CD4-positive, alpha-beta T cell treated with Interferon gamma for 1 hour (primary cell): ENCODE measurements at regions not wholly inside any gene's neighbourhood (a gene's known extent, or its start where the extent isn't known, plus 50 kb on each side); places are given as distances from the start of the nearest gene placed in this dataset.
"Not testable (repeated sequence)": the region's sequence is repeated elsewhere in the genome, so short reads cannot be mapped to it uniquely, and the experiment has no call there.

Experiments used
- DNase-seq: peaks from one replicate; pipeline ENCODE4 v3.0.0-alpha.2; 2020

DNA sequence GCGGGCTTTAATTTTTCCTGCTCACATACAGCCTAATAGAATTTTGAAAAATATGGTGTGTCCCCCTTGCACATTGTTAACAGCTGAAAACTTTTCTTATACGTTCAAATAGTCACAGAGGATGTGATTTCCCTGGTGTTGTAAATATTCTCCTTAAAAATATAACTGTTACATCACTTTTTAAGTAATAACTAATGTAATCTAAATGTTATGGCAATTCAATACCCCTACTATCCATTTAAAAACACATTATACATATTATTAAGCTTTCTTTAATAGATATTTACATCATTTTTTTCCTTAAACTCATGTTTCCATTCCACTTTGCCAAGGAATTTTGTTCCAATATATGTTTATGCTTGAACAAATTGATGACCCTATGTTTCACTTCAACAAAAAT lies 85.5 kb upstream of the S1PR1 start:
- no peak for DNase-seq

DNA sequence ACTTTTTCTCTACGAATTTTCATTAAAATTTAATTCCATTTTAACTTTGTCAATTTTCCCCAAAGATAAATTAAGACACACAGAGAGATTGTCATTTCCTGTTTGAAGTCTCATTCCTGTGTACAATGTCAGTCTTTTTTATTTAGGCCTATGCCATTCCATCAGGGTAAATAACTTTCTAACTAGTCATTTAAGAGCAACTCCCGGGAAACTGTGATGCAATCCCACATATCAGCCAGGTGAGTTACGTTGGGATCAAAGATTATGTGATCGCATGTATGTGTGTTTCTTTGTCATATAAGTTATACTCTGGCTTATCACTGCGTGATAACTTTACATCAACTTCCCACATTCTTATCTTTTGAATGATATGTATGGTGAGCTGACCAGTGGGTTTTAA lies 86.1 kb upstream of the S1PR1 start:
- DNase-seq: no peak

DNA sequence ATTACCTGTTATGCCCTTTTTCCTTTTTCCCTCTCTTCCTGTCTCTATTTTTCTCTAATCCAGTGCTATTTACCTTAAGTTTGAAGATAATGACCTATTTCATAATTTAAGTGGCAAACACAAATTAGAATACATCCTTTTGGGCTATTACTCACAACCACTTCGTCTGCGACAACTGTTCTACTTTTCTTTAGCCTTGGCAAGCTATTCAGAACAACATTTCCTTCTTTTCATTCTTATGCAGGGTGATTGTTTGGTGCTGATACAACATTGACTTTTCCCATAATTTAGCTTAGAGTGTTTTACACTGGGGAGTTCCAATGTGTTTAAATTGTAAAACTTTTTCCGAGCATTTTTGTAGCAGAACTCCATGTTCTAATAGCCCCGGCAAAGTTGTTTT lies 86.6 kb upstream of the S1PR1 start:
- no peak for DNase-seq

DNA sequence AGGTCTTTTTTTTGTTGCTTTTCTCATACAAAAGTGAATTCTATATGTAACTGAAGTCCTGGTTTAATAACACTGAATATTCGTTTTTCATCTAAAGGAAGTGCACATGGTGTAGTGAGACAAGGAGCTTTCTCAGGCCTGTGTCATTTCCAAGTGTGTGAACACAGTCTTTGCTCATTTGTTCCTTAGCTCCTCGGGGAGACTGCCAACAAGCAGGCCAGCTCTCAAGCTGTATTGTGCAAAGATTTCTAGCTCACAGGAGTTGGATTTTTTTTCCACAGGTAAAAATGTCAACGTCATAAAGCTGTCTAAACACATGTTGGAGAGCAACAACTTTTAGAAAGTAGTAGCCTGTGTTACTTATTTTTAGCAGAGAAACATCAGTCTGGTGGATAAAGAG lies 87.8 kb upstream of the S1PR1 start:
- DNase-seq: no peak

DNA sequence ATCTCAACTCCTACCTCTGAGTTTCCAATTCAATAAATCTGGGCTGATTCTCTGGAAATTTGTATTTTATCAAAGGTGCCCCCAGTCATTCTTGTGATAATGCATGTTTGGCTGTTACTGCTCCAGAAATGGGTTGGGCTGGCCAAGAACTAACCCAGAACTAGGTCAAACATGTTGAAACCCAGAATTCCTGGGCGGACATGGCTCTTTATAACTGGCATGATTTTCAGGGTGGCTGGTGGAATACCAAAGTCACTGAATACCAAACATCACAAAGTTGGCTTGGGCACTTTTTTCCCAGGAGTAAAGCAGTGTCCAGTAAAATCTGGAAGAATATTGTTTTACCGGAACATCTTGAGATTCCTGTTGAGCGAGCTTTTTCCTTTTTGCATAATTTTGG lies 89.4 kb upstream of the S1PR1 start:
- no peak for DNase-seq

DNA sequence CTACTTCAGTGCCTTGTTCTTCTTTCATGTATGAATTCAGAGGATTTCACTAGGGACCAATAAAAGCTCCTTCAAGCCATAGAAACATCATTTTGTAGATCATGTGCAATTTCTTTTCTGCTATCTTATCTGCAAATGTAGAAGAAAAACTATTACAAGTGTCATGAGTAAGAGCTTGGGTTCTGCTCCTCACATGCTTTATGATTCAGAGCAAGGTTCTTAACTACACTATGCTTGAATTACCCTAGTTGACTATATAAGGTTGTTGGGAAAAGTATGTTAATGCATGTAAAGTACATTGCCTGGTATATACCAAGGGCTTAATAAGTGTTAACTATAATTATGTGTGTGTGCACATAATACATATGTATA lies 91.4 kb upstream of the S1PR1 start:
- no peak for DNase-seq

DNA sequence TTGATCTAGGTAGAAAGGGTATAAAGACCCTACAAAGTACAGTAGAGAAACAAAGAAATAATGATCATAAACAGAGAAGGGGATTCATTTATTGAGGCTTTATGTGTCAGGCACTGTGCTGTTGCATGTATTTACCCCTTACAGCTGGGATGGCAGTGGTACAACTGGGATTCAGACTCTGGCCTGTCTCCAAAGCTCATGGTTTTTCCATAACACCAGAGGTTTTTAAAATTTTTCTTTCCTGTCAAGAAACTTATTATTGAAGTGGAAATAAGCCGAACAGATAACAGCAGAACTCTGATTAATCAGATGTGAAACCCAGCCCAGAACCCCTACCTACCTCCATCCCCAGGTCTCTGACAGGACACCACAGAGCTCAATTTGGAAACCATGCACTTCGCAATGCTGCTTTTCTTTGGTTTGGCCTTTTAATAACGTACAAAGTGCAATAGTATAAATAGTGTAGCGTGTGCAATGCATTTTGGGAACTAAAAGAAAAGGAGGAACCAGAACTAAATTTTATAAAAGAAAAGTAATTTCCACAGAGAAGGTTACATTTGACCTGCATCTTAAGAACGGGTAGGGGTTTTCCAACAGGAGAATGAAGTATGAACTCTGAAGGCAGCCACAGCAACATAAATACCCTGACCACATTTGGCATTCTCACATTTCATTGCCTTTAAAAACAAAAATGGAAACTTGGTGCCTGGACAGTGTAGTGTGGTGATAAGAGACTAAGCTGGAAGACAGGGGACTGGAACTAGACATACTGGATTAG lies 92.0 kb upstream of the S1PR1 start:
- DNase-seq: no peak

DNA sequence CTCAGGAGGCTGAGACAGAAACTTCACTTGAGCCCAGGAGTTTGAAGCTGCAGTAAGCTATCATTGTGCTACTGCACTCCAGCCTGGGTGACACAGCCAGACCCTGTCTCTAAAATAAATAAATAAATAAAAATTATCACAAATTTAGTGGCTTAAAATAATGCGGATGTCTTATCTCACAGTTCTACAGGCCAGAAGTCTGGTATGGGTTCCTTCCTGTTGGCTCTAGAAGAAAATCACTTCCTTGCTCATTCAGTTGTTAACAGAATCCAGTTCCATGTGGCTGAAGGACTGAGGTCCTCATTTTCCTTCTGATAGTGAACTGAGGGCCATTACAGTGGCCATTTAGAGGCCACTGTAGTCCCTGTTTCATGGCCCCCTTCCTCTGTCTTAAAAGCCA lies 94.6 kb upstream of the S1PR1 start:
- DNase-seq: no peak

DNA sequence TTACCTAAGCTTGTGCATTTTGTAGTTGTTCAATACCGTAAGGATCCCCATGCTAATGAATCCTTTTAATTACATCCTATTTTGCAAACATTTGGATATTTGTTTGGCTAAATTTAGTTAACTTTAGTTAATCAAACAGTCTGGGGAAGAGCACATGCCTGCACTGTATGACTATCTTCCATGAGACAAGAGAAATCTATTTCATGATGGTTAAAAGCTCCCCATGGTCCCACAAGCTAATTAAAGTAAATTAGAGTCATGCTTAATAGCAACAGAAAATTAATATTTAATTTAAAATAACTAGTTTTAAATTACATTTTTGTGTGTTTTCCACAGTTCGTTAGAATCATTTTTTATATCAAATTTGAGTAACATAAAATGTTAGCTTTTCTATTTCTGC lies 95.4 kb upstream of the S1PR1 start:
- DNase-seq: no peak

DNA sequence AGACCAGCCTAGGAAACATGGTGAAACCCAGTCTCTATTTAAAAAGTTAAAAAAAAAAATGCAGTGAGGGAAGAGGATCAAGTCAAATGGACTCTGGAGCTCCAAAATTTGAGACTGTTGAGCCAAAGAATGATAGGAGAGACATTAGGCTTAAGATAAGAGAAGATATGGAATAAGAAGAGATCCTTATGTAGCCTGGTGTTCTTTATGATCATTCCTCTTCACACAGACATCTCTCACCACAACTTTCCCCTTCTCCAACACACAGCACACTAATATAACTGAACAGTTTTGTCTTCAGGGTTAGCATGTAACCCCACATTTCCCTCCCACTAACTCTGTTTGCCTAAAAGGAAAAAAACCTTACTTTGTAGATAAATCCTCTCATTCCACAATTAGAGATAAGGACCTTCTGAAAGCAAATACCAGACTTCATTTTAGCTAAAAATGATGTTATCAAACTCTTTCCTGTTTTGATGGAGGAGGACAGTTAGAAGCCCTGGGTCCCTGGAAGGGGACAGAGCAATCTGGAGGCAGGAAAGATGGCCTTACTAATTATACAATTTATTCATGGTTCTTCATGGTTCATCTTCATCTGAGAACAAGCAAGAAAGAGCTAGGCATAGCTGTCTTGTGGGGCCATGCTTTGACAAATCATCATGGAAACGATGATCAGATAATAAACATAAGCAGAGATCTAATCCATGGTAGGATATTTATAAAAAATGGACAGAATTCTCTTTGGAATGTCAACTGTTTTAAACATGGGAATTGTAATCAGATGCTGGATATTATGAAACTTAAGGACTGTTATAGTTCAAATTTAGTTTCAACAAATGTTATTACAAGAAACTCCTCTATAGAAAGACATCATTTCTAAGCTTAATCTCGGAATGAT lies 96.7 kb upstream of the S1PR1 start:
- no peak for DNase-seq

DNA sequence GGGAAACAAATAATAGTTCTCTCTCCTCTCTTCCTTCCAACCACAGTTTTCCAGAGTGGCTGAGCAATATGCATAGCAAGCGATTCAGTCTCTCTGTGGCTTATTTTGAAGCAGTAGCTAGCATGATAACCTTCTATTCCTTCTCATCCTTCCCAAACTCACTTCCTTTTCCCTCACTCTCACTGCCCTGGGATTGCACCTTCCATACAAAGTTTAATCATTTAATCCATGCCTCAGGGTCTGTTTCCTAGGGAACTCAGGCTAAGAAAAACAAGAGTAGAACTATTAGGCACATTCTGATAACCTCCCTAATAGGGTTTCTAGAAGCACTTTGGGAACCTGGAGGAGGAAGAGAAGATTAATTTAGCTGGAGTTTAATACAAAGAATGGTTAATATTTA lies 97.7 kb upstream of the S1PR1 start:
- no peak for DNase-seq

DNA sequence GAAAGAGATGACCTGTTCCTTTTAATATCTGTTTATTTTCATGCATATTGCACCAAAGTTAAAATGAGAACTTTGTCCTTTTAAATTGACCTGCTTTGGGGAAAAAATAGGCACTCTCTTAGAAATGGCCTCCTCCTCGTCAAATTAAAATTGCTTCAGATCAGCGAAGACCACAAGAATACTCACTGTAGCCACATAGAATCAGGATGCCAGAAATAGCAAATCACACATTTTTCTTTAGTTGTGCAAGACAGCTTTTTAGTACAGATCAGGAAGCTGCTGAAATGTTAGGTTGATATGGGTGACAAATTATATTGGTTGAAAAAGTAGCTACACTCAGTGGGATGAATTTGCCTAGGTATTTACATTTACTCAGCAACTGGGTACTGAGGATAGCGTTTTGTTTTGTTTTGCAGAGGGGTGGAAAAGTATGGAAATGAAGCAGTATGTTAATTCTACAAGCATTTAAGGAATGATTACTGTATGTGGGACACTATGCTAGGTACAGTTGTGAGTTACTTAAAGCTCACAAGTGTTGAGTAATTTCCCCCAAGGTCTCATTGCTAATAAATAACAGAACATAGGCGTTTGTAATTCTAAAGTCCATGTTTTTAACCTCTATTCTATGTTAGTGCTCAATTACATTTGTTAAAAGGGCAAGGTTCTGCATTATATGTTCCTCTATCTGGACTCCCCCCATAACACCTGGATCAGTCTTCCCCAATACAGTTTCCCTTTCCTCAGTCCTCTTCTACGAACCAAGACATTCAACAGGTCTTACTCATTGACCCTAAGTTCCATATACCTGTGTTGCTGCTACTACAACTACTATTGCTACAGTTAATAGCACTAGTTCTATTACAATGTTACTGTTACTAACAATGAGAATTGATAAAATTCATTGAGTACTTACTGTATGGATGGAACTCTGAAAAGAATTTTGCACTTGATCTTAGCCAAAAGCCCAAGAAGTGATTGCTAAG lies 99.4 kb upstream of the S1PR1 start:
- DNase-seq: no peak

DNA sequence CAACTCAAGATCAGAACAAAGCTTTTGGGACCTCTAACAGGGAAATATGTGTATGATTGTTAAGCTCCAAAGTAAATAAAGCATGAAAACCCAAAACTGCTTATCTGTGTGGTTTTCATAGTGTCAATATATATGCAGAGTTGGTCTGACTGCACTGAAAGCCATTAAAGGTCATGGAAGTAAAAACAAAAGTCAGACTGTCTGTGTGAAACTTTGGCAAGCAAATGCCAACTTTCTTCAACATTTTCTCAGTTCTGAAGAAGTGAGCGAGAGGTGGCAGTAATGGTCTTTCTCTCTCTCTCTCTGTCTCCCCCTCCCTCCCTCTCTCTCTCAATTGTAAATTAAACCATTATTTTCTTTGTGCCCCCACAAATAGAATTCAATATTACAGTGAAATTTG lies 100.1 kb upstream of the S1PR1 start:
- no peak for DNase-seq

DNA sequence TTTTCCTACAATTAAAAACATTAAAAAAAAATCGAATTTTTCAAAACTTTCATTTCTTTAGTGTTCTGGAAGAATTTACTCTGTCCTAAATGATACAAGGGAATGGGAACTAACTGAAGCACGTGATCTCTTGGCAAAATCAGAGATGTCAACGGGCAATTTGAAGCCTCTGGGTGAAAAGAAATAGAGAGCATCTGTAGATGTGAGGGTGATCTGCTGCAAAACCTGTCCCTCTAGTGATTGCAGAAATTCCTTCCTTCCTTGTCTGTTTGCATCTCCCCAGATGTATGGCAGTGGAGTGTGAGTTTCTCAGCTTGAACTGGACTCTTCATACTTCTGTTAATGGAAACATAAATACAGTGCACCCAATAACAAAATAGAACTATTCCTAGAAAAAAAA lies 100.5 kb upstream of the S1PR1 start:
- no peak for DNase-seq

DNA sequence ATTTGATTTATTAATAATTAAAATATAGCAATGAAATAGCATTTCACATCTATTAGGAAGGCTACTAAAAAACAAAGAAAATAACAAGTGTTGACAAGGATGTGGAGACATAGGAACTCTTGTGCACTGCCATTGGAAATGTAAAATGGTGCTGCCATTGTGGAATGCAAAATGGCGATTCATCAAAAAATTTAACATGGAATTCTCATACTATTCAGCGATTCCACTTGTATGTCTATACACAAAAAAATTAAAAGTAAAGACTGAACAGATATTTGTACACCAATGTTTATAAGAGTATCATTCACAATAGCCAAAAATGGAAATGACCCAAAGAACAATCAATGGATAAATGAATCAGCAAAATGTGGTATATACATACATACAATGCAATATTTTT lies 101.3 kb upstream of the S1PR1 start:
- DNase-seq: no peak

DNA sequence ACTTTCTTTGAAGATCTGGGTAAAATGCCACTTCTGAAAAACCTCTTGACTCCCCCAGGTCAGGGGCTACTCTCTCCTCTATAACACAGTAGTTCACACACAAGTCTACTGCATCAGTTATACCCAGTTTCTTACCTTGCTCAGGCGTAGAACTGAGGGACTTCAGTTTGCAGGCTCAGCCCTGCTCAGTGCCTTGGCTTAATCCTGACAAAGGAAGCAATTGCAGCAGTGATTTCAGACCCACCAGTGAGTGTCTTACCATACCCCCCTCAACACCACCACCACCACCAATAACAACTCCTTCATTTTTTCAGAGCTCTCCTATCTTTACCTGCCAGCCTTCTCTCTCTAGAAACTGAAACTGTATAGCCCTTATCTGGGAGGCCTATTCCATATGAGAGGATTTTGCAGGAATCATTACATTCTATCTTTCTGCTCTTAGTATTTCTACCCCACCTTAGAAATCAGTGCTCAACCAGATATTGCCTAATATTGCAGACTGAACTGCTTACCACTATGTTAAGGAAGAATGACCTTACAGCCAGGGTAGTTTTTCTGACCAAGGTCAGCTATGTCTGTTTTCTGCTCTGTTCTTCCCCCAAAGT lies 105.5 kb upstream of the S1PR1 start:
- DNase-seq: no peak

DNA sequence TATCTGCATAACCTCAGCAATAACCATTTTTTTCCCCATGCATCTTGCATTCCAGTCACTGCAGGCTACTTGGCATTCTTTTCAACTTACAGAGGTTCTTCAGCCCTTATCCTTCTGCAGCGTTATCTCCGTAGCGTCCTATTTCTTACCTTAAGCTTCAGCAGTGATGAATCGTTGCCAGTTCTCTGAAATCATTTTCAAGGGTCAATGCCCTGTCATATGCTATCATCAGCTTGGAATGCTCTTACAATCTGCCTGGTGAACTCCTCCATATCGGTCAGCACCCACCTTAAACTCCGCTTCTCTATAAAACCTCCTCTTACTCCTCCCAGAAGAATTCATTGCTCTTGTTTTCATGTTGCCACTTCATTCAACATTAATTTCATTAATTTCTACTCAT lies 105.1 kb upstream of the DPH5 start:
- no peak for DNase-seq

DNA sequence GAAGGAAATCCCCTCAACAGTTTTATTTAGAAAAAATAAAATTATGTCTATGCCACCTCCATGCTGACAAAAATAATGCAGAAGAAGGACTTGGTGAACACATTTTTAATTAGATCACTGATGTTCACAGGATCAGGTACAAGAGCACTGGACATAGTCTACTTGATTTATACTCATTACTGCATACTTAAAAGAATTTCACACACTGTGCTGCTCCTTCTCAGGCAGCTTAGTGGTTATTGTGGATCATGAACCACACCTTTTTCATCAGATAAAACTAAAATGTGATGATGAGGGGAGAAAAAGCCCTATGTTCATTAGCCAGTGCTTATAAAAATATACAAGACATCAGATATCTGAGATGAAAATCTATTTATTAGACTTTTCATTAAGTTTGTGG lies 103.3 kb upstream of the DPH5 start:
- DNase-seq: no peak

DNA sequence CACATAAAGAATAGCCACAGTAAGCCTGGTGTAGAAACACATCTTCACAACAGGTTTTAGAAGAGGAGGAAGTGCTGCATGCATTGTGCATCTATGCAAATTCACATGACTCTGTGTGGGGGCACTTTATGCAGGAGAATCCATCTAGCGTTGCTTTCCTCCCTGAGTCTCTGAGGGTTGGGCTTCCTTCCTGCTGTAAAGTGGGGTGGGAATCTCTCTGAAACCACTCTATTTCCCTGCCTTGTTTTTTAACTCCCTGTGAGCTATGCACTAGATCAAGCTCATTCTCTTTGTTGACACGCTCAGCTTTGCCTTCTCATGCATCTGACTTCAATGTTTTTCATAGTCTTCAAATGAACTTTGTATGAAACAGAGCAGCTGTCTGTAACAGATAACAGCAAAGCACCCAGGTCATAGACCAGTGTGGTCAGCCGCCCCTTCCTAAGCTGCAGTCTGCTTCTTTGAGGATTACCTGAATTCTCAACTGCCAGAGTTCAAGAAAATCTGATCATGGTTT lies 102.7 kb upstream of the DPH5 start:
- DNase-seq: peak; percentile 31

DNA sequence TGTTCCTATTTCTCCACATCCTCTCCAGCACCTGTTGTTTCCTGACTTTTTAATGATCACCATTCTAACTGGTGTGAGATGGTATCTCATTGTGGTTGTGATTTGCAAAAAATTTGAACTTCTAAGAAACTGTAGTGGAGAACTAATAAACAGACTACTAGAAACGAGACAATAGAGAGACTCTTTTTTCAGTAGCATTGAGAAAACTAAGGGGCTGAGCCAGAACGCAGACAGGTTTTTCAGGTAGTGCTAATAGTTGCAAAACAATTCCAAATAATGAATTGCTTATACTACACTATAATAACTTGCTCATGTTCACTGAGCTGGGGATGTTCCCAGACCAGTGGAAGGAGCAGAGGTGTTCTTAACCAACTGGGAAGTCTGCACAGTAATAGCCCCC lies 98.8 kb upstream of the DPH5 start:
- DNase-seq: no peak

DNA sequence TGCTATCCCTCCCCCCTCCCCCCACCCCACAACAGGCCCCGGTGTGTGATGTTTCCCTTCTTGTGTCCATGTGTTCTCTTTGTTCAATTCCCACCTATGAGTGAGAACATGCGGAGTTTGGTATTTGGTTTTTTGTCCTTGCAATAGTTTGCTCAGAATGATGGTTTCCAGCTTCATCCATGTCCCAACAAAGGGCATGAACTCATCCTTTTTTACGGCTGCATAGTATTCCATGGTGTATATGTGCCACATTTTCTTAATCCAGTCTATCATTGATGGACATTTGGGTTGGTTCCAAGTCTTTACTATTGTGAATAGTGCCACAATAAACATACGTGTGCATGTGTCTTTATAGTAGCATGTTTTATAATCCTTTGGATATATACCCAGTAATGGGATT lies 98.3 kb upstream of the DPH5 start:
- DNase-seq: not testable (repeated sequence)

DNA sequence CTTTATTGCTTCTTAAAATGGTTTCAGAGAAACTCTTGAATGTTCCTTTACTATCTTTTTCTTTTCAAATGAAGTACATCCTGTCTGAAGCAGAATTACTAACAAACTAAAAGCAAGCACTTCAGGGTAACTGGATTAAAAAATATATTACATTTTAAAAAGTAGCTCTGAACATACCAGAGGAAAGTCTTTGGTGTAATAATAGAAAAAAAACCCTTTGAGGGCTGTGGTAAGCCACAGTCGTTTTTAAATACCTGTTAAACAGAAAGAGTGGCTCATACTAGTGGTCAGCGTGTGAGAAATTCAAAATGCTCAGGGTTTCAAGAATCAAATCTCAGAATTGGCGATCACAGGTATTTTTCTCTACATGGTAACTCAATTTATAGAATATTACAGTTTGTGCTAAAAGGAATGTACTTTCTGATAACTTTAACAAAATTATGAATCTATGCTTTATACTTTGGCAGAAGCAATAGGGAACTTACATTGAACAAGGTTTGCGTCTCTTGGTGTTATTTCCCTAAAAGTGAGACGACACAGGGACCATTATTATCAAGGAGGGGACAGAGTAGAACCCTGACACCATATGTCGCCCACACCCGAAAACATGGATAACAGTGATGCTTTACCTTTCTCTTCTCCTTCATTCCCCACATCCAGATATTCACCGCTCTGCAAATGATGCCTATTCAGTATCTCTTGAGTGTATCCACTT lies 97.0 kb upstream of the DPH5 start:
- no peak for DNase-seq
